Glomerular visceral epithelial cell (primary cell): ENCODE measurements at regions not wholly inside any gene's neighbourhood (a gene's known extent, or its start where the extent isn't known, plus 50 kb on each side); places are given as distances from the start of the nearest gene placed in this dataset.
"Not testable (repeated sequence)": the region's sequence is repeated elsewhere in the genome, so short reads cannot be mapped to it uniquely, and the experiment has no call there.

Experiments
- DNase-seq: peaks from one replicate; pipeline ENCODE4 v3.0.0-alpha.2; 2016; ENCODE audit errors: extremely low spot score

DNA sequence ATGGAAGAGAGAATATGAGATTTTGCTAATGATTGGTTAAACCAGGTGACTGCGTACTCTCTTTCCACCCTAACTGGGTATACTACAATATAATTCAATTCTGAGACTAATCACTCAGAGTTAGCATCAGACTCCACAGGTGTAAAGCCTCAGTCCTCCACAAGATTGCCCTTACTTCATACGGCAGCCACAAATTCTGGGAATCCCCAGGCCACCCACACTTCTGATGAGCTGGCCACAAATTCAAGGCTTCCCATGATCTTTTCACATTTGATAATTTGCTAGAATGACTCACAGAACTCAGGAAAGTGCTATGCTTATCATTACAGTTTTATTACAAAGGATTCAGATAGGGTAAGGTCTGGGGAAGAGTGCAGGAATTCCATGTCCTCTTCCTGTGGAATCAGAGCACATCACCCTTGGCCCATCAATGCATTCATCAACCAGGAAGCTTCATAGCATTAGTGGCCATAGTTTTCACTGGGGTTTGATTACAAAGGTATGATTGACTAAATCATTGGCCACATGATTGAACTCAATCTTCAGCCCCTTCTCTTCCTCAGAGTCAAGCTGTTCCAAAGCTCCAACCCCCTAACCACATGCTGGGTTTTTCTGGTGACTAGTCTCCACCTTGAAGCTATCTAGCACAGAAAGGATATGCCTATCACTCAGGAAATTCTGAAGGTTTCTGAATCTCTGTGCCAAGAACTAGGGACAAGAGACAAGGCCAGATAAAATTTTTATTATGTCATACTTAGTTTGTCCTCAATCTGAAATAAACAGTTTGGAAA, 131.7 kb downstream of the HHIPL2 start:
- DNase-seq, result peak; percentile 55

DNA sequence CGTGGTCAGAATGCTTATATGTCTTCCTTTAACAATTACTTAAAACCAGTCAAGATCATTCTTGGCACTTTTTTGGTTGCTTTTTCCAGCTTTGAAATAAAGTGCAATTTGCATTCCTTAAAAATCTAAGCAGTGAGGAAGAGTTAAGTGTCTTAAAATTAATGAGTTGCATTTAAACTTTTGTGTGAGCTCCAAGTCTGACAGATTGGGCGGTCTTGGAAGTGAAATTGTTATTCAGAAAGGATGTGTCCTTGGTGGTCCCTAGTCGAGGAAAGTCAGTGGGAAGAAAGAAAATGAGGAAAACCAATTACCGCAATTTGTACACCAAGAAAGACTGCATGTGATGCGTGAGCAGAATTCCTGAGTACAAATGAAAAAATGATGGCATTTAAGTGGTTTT, 132.5 kb downstream of the HHIPL2 start:
- DNase-seq, result no peak

DNA sequence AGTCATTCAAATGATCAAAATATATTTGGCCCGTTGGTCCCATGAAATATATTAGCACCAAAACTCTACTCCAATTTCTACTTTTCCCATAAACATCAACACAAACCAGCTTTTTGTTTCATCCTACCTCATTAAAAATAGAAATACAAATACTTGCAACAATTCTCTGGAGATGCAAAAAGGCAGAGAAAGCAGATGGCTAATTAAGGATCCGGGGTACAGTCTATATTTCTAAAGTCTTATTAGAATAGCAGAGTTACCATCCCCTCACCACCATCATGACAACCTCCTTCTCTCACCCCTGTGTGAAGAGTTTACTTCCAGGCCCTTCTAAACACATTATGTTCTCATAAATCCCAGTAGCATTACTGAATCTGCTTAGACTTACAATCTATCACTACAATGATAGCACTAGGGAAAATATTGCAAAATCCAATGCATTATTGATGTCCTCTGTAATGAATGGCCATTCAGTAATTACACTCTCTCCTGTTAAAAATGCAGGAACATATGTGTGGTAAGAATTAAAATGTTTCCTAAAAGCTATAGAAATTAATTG, 133.8 kb downstream of the HHIPL2 start:
- DNase-seq, result no peak

DNA sequence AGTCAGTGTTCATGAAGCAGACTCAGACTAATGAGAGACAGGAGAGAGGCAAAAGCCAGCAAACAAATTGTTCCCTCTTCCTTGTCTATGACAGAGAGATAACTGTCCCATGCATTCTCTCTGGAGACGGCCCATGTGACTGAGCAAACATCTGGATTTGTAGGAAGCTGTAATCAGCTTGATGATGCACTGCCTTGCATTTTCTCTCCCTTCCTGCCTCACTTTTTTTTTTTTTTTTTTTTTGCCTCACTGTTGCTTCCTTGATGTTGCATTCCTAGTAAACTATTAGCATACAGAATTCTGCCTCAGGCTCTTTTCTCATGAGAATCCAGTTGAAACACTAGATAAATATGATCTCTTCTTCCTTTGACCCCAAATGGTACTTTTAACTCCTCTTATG, 134.5 kb downstream of the HHIPL2 start:
- no peak for DNase-seq

DNA sequence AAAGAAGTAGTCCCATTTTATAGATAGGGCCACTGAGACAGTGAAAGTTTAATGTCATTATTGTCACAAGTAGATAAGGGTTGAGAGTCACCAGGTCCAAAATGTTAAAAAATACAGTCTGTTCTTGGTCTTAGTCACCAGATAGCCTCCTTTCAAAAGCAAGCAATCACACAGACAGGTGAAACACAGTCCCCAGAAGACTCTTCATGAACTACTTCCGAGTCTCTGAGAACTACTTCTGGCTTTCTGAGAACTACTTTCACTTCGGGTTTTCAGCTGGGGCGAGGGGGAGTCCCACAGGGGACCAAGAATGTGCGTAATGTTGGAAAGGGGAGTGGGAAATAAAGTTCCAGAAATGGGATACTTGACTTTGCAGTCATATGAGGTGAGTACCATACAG, 143.2 kb downstream of the HHIPL2 start:
- DNase-seq, result no peak

DNA sequence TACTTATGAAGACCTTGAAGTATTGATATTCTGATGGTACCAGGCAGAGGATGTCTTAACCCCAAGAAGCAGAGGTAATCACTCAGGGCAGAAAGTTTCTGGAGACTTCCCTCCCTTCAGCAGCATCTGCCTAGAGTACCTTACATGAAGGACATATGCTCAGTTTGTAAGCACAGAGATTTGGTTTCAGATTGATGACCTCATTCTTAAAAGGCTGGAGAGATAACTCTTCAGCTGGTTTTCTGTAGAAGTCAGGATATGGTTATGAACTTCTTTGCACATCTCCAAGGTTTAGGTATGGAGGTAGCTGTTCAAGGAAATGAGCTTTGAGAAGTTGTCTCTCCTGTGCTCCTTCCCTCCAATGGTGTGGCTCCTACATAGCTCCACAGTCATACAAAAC, 148.7 kb downstream of the HHIPL2 start:
- no peak for DNase-seq

DNA sequence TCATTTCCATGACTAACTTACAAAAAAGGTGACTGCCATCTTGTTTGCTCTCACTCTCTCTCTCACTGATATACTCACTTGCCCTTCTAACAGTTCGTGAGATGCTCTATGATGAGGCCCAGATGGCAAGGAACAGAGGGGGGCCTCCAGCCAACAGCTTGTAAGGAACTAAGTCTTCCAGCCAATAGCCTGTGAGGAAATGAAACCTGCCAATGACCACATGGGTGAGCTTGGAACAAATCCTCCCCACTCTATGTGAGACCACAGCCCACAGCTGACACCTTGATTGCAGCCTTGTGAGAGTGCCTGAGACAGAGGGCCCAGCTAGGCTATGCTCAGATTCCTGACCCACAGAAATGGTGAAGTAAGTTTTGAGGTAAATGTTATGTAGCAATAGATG, 153.7 kb downstream of the HHIPL2 start:
- no peak for DNase-seq

DNA sequence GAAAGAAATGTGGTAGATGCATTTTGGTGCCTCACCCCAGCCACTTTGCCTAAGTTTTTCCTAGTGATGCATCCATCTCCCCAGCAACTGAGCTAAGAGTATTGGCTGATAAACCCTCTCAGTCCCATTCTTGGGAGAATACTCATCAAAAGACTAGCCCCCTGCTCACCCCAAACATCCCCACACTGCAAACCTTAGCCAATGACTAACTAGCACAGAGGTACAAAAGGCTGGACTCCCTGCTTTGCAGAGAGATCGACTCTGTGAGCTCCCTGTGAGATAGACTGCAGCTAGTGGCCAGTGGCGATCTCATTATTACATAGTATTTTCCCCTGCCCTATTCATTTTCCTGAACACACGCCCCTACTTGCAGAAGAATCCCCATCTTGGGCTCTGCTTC, 155.3 kb downstream of the HHIPL2 start:
- no peak for DNase-seq

DNA sequence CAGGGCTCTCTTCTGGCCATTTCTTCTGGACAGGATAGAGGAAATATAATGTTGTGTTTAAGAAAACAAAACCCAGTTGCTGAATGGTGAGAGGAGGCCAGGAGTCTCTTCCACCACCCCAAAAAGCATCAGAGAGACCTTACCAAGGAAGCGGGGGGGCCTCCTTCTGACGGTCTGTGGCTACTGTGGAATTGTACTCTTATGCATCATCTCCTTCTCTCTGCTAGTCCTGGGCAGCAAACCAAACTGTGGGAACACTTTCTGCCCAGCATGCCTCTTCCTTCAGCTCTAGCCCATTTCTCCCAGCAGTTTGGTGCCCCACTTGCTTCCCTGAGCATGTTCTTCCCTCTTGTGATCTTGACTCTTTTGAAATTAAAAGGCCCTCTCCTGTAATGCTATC, 157.7 kb downstream of the HHIPL2 start:
- DNase-seq, result peak; percentile 15

DNA sequence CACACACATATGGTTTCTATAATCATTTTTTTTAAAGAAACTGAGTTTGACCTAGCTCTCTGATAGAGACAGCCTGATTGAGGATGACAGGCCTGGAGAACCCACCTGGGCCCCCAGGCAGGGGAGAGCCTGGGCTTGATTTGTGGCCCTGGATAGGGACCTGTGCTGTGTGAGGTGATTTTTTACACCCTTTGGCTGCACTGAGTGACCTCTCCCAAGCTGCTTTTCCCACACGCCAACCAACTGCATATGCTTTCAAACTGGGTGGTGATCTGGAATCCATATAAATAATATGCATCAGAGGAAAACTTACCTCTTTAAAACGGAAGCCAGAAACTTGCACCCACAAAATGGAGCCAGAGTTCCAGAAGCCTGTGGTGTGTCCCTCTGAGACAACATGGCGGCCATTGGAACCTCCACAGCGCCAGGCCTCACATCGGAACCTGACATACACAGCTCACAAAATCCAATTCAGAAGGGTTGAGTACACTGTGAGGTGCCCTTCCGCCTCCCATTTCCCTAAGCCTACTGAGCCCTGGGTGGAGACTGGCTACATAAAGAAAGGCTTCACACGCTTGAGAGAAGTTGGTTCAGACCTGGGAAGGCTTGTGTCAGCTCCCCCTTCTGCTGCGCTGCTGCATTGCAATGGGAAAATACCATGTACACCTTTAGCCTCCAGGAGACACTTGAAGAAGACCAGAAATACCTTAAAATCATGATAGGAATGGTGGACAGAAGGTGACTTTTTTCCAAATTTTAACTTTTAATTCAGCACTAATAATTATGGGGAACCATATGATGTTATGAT, 160.7 kb downstream of the HHIPL2 start:
- no peak for DNase-seq

DNA sequence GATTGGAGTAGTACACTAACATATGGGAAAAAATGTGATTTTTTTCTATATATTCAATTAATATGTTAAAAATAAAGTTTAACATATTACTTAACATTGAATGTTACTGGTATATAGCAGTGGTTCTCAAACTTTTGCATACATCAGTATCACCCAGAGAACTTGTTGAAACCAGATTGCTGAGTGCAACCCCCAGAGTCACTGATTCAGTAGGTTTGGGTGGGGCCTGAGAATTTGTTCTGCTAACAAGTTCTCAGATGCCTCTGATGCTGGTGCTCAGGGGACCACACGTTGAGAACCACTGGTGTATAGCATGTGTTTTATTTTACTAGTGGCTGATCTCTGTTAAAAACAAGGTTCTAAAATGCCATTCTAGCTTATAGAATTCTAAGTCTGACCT, 161.9 kb downstream of the HHIPL2 start:
- no peak for DNase-seq

DNA sequence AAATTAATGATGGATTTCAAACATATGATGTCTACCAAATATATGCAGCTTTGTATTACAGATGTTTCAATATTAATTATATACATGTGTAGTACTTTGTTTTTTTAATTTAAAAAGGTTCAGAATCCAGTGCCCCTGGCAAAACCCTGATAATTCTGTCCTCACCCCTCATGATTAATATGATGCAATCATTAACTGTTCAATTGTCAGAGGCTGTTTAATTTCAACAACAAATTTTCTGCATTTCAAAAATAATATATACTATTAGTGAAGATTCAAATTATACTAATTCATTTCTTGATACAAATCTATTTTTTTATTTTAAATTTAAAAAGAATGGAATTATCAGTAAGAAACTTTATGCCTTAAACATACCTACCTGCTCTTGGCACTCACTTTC, 162.6 kb downstream of the HHIPL2 start:
- no peak for DNase-seq

DNA sequence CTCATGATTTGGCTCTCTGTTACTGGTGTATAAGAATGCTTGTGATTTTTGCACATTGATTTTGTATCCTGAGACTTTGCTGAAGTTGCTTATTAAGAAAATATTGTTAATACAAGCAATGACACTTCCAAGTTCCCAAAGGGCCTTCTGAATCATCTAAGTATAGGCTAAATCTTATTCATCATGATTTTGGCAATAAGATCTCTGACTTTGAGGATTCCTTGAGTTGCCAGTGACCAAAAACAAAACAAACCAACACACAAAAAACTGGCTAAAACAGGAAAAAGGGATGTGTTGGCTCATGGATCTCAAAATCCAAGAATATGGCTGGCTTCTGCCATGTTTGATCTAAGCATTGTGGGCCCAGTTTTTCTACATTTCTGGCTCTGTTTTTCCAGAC, 163.4 kb downstream of the HHIPL2 start:
- no peak for DNase-seq

DNA sequence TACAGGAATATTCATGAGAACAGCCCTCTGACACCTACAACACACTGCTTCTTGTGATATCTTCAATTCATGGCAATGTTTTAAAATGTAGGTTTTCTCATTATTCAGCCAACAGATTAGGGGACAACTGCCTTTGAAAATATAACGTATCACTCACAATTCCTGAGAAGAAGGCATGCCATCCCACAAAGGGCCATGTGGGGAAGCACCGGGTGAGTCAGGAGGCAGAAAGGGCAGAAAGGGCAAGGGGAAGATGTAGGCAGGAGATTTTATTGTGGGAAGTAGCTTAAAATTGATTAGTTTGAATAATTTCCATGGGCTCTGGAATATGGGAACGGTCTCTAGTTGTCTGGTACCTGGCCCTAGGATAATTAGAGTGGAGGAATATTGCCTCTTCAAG, 165.7 kb downstream of the HHIPL2 start:
- peak; percentile 35 for DNase-seq

DNA sequence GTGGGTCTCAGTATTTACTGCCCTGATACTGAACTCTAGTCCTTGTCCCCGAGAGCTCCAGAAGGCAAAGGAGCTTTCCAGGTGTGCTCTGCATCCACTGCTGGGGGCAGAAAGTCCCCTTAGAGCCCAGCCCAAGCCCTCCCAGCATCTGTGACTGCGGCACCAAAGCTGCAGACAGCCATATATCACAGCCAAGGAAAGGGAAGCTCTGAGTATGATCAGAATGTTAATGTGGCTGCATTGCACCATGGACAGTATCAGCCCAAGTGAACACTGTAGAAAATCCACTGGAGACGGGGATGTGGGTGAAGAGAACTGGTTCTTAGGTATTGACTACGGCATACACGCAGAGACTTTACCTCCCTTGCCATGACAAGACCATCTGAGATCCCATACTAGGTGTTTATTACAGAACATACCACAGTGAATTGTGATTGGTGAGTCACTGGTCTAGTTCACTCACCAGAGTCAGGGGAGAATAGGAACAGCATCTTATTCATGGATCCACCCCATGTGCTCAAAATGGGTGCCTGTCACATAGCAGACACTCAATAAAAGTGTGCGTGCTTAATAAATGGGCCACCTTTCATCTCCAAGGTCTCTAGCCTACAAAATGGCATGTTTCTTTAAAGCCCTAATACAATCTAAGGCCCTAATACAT, 170.3 kb downstream of the HHIPL2 start:
- DNase-seq, result no peak

DNA sequence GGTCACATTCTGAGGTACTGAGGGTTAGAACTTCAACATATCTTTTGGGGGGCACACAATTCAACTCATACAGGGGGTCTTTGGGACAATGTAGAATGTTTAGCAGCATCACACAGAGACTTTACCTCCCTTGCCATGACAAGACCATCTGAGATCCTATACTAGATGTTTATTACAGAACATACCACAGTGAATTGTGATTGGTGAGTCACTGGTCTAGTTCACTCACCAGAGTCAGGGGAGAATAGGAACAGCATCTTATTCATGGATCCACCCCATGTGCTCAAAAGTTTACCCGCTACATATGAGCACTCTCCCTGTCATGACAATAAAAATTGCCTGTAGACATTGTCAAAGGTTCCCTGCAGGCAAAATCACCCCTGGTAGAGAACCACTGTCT, 171.1 kb downstream of the HHIPL2 start:
- not testable (repeated sequence) for DNase-seq

DNA sequence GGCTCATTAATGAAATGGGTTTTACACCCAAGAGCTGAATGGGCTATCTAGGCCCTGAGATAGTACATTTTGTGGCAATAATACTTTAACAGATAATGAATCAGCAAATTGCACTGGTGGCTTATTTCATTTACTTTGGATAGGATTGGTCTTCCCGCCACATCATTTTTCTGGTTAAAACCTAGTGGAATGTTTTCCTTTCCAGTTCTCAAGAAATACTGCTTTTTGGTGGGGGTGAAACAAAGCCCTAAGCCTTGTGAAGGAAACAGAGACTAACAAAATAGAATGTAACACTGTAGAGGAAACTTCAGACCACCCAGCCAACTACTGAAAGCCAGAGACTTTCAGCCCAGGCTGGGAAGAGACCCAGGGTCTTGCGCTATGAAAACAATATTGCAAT, 172.2 kb downstream of the HHIPL2 start:
- DNase-seq, result no peak

DNA sequence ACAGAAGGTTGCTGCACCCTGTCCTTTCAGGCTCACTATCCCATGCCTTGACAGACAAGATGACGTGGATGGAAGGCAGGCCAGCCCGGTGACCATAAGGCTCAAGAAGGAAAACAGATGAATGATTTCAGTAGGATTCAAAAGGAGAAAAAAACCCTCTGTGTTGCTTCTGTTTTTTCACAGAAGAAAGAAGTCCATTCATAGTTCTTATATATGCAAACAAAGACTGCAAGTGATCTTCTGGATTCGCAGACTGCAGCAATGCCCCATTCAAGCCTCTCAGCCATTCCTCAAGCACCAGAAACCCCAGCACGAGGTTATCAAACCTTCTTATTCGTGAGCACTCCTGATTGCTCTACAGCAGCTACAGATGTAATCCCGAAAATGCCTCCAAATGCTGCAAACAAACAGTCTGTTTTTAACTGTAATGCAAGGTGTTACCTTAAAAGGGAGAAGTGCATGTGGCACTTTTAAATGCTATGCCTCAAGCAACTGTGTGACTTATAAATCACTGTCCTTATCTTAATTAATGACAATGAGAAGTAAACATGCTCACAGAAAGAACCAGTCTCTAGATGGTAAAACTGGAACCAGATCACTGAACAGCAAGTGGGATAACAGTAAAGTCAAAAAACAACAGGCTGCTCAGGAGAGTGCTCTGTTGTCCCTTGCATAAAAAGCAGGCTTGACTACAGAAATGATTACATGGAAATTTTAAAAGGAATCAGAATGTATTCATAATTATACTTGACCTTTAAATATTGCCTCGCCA, 173.9 kb downstream of the HHIPL2 start:
- DNase-seq, result no peak

DNA sequence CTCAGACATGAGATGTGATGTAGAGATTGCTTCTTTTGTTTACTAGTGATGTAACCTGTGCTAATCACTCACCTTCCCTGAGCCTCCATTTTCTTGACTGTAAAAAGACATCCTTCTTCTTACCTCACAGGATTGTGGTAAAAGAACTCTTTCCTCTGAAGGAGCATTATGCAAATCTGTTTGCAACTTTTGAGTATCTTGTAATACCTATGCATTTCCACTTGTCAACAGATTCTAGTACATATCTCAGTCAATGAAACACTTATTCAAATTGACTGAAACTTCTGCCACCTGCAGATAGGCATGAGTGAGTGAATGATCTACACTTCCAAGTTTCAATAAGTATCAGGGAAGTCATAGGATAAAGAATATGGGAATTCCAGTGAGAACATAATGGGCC, 174.7 kb downstream of the HHIPL2 start:
- DNase-seq, result no peak

DNA sequence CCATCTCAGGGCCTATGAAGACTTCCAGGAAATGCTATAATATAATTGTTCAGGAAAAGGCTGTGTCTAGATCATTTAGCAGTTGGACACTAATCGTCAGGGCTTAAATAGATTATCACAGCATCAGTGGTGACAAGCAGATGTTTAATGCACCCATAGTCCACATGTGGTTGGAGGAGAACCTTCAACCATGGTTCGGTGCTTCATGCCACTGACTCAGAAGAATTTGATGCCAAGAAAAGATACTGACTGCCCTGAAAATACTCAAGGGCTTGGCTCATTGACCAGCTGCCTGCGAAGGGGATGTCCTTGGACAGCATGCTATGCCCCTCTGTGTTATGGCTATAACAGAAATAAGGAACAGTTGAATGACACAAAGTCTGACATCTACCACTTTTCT, 175.7 kb downstream of the HHIPL2 start:
- DNase-seq, result peak; percentile 75

DNA sequence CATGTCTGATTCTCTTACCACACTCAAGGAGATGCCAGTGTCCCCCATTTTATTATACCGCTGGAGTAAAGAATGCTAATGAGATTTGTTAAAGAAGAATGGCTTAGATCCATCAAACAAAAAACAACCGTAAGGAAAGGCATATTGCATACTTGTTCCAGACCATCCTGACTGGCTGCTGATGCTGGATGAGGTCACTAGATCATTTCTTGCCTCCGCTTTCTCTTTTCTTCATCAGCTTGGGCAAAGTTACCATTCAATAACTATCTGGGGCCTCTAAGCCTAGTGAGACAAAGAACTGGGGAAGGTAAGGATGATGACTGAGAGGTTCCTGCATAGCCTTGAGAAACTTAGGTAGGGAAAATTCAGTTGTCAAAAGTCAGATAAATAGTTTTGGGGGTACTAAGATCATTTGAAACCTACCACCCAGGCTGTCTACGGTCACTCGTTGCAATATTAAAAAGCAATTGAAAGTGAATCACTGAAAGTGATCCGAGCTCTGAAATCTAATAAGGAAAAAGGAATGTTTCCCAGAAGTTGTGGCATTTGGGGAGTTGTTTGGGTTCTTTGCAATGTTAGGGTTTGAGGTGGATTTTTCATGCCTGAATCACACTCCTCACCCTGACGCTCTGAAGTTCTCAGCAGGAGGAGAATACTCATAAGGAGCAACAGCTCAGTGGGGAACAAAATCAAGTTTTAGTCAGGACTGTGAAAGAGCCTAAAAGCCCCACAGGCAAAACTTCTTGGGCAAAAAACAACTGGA, 176.8 kb downstream of the HHIPL2 start:
- DNase-seq, result peak; percentile 88
